ENCODE measurements at regions not wholly inside any gene's neighbourhood (a gene's known extent, or its start where the extent isn't known, plus 50 kb on each side); places are given as distances from the start of the nearest gene placed in this dataset.

- DNase-seq (ENCODE audit: low read depth), result no peak
- no peak overlapping the region for H3K4me3 ChIP-seq (ENCODE audit: low read depth, low read length)
- TF ChIP-seq CTCF (conservative IDR thresholded peaks at IDR 0.05; ENCODE audit: low read depth, low read length), result no peak
Observed at GRCh38 chr10:28403090-28403489, 100.2 kb upstream of the MPP7 start.

- no peak overlapping the region for H3K4me3 ChIP-seq (ENCODE audit: low read depth, low read length)
- no peak for TF ChIP-seq CTCF (conservative IDR thresholded peaks at IDR 0.05; ENCODE audit: low read depth, low read length)
- DNase-seq (ENCODE audit: low read depth), result no peak
Observed at GRCh38 chr10:28408237-28408777, 105.4 kb upstream of the MPP7 start.

- DNase-seq (ENCODE audit: low read depth), result no peak
- no peak overlapping the region for H3K4me3 ChIP-seq (ENCODE audit: low read depth, low read length)
- TF ChIP-seq CTCF (conservative IDR thresholded peaks at IDR 0.05; ENCODE audit: low read depth, low read length), result peak; percentile 47
Observed at GRCh38 chr10:28410420-28411135, 107.7 kb upstream of the MPP7 start.

GRCh38 chr10:28411136-28411460, 108.2 kb upstream of the MPP7 start:
- H3K4me3 ChIP-seq (ENCODE audit: low read depth, low read length), result no peak overlapping the region
- no peak for TF ChIP-seq CTCF (conservative IDR thresholded peaks at IDR 0.05; ENCODE audit: low read depth, low read length)

GRCh38 chr10:28411648-28412047, 108.8 kb upstream of the MPP7 start:
- no peak for DNase-seq (ENCODE audit: low read depth)
- H3K4me3 ChIP-seq (ENCODE audit: low read depth, low read length), result no peak overlapping the region
- no peak for TF ChIP-seq CTCF (conservative IDR thresholded peaks at IDR 0.05; ENCODE audit: low read depth, low read length)

More at GRCh38 chr10:28411136-28411460, 108.2 kb upstream of the MPP7 start:
- no peak for DNase-seq (ENCODE audit: low read depth)

- no peak for DNase-seq (ENCODE audit: low read depth)
- H3K4me3 ChIP-seq (ENCODE audit: low read depth, low read length), result no peak overlapping the region
- no peak for TF ChIP-seq CTCF (conservative IDR thresholded peaks at IDR 0.05; ENCODE audit: low read depth, low read length)
Observed at GRCh38 chr10:28418069-28418468, 114.8 kb upstream of the WAC start.

- no peak overlapping the region for H3K4me3 ChIP-seq (ENCODE audit: low read depth, low read length)
- DNase-seq (ENCODE audit: low read depth), result no peak
- no peak for TF ChIP-seq CTCF (conservative IDR thresholded peaks at IDR 0.05; ENCODE audit: low read depth, low read length)
Observed at GRCh38 chr10:28425422-28425821, 107.5 kb upstream of the WAC start.
